ENCODE measurements at regions not wholly inside any gene's neighbourhood (a gene's known extent, or its start where the extent isn't known, plus 50 kb on each side); places are given as distances from the start of the nearest gene placed in this dataset.

DNA sequence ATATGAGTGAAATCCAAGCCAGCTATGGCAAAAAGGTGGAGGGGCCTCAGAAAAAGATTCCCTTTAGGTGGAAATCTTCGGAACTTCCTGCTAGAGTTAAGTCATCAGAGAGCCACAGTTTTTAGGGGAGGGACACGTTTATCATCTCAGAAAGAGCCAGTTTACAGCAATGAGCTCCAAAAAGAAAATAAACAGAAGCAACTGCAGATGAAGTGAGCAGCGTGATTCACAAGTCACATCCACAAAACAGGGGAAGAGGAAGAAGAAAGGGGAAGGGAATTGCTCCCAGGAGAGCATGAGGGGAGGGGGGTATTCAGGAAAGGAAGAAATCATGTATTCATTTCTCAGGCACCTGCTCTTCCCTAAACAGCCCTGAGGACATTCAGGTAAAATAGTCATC is 156.2 kb upstream of the FOXK1 start:
- TF ChIP-seq, protein P1, sequence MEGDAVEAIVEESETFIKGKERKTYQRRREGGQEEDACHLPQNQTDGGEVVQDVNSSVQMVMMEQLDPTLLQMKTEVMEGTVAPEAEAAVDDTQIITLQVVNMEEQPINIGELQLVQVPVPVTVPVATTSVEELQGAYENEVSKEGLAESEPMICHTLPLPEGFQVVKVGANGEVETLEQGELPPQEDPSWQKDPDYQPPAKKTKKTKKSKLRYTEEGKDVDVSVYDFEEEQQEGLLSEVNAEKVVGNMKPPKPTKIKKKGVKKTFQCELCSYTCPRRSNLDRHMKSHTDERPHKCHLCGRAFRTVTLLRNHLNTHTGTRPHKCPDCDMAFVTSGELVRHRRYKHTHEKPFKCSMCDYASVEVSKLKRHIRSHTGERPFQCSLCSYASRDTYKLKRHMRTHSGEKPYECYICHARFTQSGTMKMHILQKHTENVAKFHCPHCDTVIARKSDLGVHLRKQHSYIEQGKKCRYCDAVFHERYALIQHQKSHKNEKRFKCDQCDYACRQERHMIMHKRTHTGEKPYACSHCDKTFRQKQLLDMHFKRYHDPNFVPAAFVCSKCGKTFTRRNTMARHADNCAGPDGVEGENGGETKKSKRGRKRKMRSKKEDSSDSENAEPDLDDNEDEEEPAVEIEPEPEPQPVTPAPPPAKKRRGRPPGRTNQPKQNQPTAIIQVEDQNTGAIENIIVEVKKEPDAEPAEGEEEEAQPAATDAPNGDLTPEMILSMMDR (IDR thresholded peaks at IDR 0.05): no peak
- TF ChIP-seq POLR2A (IDR thresholded peaks at IDR 0.05): no peak

All from Peyer's patch (tissue), 4 donors.